Caco-2 (cell line): ENCODE measurements at regions not wholly inside any gene's neighbourhood (a gene's known extent, or its start where the extent isn't known, plus 50 kb on each side); places are given as distances from the start of the nearest gene placed in this dataset.

Experiments
- BruUV-seq: library from RNA; stranded (reverse); fragments of 400-500 nt; replicated peaks from 2 replicates; lab custom pipeline; 2021; lab: Mats Ljungman, UMichigan
- CTCF ChIA-PET: fragments of 300-600 bp; sonication (Branson Sonifier 250); formaldehyde crosslinking; loops from one replicate; lab custom pipeline; 2022; ENCODE audit warnings: antibody characterized with exemption; lab: Charles Lee
- POLR2A ChIA-PET: fragments of 300-600 bp; sonication (Branson Sonifier 250); formaldehyde crosslinking; loops from one replicate; lab custom pipeline; 2022; ENCODE audit warnings: antibody characterized with exemption; lab: Charles Lee
- DNase-seq, 2 experiments: peaks; one replicate each; pipeline versions ENCODE4 v3.0.0 to v3.0.0-alpha.2; 2020 to 2022
- H3K27me3 ChIP-seq: replicated peaks from 2 replicates; pipeline ENCODE4 v1.6.0; 2011; ENCODE audit warnings: low read length; ENCODE audit not compliant: control insufficient read depth, insufficient read depth
- H3K36me3 ChIP-seq: 2 replicates; pipeline ENCODE4 v1.5.1; 2011; ENCODE audit warnings: low read length; ENCODE audit not compliant: control insufficient read depth, insufficient read depth
- H3K4me1 ChIP-seq: fragments of 250-450 bp; sonication (Bioruptor Pico); 2 replicates; pipeline ENCODE4 v1.5.1; 2020; ENCODE audit warnings: mild to moderate bottlenecking
- H3K4me3 ChIP-seq: 2 replicates; pipeline ENCODE4 v1.5.1; 2011; ENCODE audit warnings: low read depth, mild to moderate bottlenecking, control low read depth, low read length
- H3K9me3 ChIP-seq: fragments of 250-450 bp; sonication (Bioruptor Pico); 2 replicates; pipeline ENCODE4 v1.5.1; 2020; ENCODE audit warnings: mild to moderate bottlenecking, moderate library complexity
- H3K27ac Mint-ChIP-seq: one replicate; pipeline ENCODE4 v1.8.0; 2022; ENCODE audit warnings: mixed read lengths; ENCODE audit not compliant: unreplicated experiment
- H3K27me3 Mint-ChIP-seq: one replicate; pipeline ENCODE4 v1.8.0; 2022; ENCODE audit warnings: mixed read lengths; ENCODE audit not compliant: insufficient read depth, unreplicated experiment
- H3K36me3 Mint-ChIP-seq: one replicate; pipeline ENCODE4 v1.8.0; 2022; ENCODE audit warnings: mild to moderate bottlenecking, mixed read lengths; ENCODE audit not compliant: insufficient read depth, unreplicated experiment
- H3K4me1 Mint-ChIP-seq: one replicate; pipeline ENCODE4 v1.8.0; 2022; ENCODE audit warnings: low read depth, mixed read lengths; ENCODE audit not compliant: unreplicated experiment
- H3K4me3 Mint-ChIP-seq: one replicate; pipeline ENCODE4 v1.8.0; 2022; ENCODE audit warnings: mild to moderate bottlenecking, moderate library complexity, mixed read lengths; ENCODE audit not compliant: unreplicated experiment
- H3K9me3 Mint-ChIP-seq: one replicate; pipeline ENCODE4 v1.8.0; 2022; ENCODE audit warnings: mixed read lengths; ENCODE audit not compliant: unreplicated experiment
- CTCF ChIP-seq, 2 experiments: fragments of 200-600 bp in 1 of 2; IDR thresholded peaks; 1 replicate in 1 of 2; 2 replicates in 1 of 2; pipeline versions ENCODE4 v1.5.1 to v1.8.0; 2011 to 2022; ENCODE audit warnings: antibody characterized with exemption in 1 of 2, control low read depth in 1 of 2, inconsistent platforms in 1 of 2, low read depth in 1 of 2, low read length in 1 of 2, mild to moderate bottlenecking in 1 of 2, moderate library complexity in 1 of 2; ENCODE audit not compliant: insufficient read depth in 1 of 2, severe bottlenecking in 1 of 2, unreplicated experiment in 1 of 2
- intact Hi-C: fragments of 100-400 bp; cut with micrococcal nuclease; formaldehyde crosslinking; loops from one replicate; pipeline ENCODE4 v1.10.0; 2022; ENCODE audit not compliant: unreplicated experiment

- no peak for DNase-seq
- Mint-ChIP-seq H3K27ac (no peak overlapping the region), H3K36me3 (no peaks in the 10 kb centered on the region), H3K4me1 (no peaks in the 10 kb centered on the region), H3K9me3 (peaks cover 10% of the 10 kb centered on the region), H3K27me3 (peaks cover 5% of the 10 kb centered on the region), H3K4me3 (no peak overlapping the region)
- no peaks in the 10 kb centered on the region for H3K27me3 ChIP-seq
- no peak overlapping the region for H3K4me3 ChIP-seq
- BruUV-seq: no TSS peak
- POLR2A ChIA-PET: no interaction called here
- H3K4me1 ChIP-seq: no peaks in the 10 kb centered on the region
- CTCF ChIA-PET: no interaction called here
- TF ChIP-seq CTCF (IDR thresholded peaks at IDR 0.05; ENCODE audit: insufficient read depth in 1 of 2, low read depth in 1 of 2, low read length in 1 of 2, severe bottlenecking in 1 of 2, unreplicated experiment in 1 of 2): no peak
- H3K9me3 ChIP-seq: no peaks in the 10 kb centered on the region
- intact Hi-C loops: no loop called here
- H3K36me3 ChIP-seq: no peaks in the 10 kb centered on the region
Observed at GRCh38 chr7:19224951-19225350, 79.7 kb upstream of the FERD3L start.

GRCh38 chr7:19215412-19215811 is 70.2 kb upstream of the FERD3L start:
- H3K4me3 ChIP-seq: no peak overlapping the region
- Mint-ChIP-seq H3K9me3 (no peaks in the 10 kb centered on the region), H3K27ac (no peak overlapping the region), H3K36me3 (no peaks in the 10 kb centered on the region), H3K27me3 (peaks cover 8% of the 10 kb centered on the region), H3K4me1 (no peaks in the 10 kb centered on the region), H3K4me3 (no peak overlapping the region)
- BruUV-seq: no TSS peak
- no peaks in the 10 kb centered on the region for H3K27me3 ChIP-seq
- H3K4me1 ChIP-seq: no peaks in the 10 kb centered on the region
- ChIA-PET POLR2A (no interaction called here), CTCF (interaction anchor here (0.6 kb wide), 1 partner anchor 300 kb away, joined by 3 read pairs; no protein-coding TSS in a partner anchor)
- DNase-seq: no peak
- TF ChIP-seq CTCF (IDR thresholded peaks at IDR 0.05; ENCODE audit: insufficient read depth in 1 of 2, low read depth in 1 of 2, low read length in 1 of 2, severe bottlenecking in 1 of 2, unreplicated experiment in 1 of 2): no peak
- no peaks in the 10 kb centered on the region for H3K9me3 ChIP-seq
- intact Hi-C loops: no loop called here
- H3K36me3 ChIP-seq: no peaks in the 10 kb centered on the region

GRCh38 chr7:19213746-19214145 is 68.5 kb upstream of the FERD3L start:
- no peak overlapping the region for H3K4me3 ChIP-seq
- no peaks in the 10 kb centered on the region for H3K36me3 Mint-ChIP-seq
- no peaks in the 10 kb centered on the region for H3K9me3 Mint-ChIP-seq
- ChIA-PET POLR2A (no interaction called here), CTCF (no interaction called here)
- H3K27ac Mint-ChIP-seq: no peak overlapping the region
- no peak overlapping the region for H3K4me3 Mint-ChIP-seq
- H3K27me3 ChIP-seq: no peaks in the 10 kb centered on the region
- H3K4me1 Mint-ChIP-seq: no peaks in the 10 kb centered on the region
- intact Hi-C loops: no loop called here
- no peaks in the 10 kb centered on the region for H3K36me3 ChIP-seq
- no TSS peak for BruUV-seq
- peaks cover 9% of the 10 kb centered on the region for H3K27me3 Mint-ChIP-seq
- TF ChIP-seq CTCF (IDR thresholded peaks at IDR 0.05; ENCODE audit: insufficient read depth in 1 of 2, low read depth in 1 of 2, low read length in 1 of 2, severe bottlenecking in 1 of 2, unreplicated experiment in 1 of 2): no peak
- no peaks in the 10 kb centered on the region for H3K9me3 ChIP-seq
- H3K4me1 ChIP-seq: no peaks in the 10 kb centered on the region
- DNase-seq: no peak
